Keratinocyte (primary cell): ENCODE measurements at regions not wholly inside any gene's neighbourhood (a gene's known extent, or its start where the extent isn't known, plus 50 kb on each side); places are given as distances from the start of the nearest gene placed in this dataset.

Experiments
- DNase-seq: peaks from one replicate; pipeline ENCODE4 v3.0.0-alpha.2; 2011; ENCODE audit warnings: low read depth, missing footprints, low spot score
- FAIRE-seq: peaks from 2 replicates; lab custom pipeline; 2011; peaks lifted over from hg19 to GRCh38; lab: Jason Lieb, UNC
- H2AFZ ChIP-seq: 2 replicates; pipeline ENCODE4 v1.6.0; 2012; ENCODE audit warnings: low read length, control low read depth, inconsistent platforms; ENCODE audit not compliant: control insufficient read depth
- H3K27ac ChIP-seq: 2 replicates; pipeline ENCODE4 v1.5.1; 2011; ENCODE audit warnings: low read length; ENCODE audit not compliant: control insufficient read depth, insufficient read depth
- H3K27me3 ChIP-seq: 3 replicates; pipeline ENCODE4 v1.6.0; 2011; ENCODE audit warnings: low read length; ENCODE audit not compliant: control insufficient read depth, insufficient read depth; ENCODE audit errors: extremely low read depth
- H3K36me3 ChIP-seq, 2 experiments: 2 replicates in 1 of 2; 3 replicates in 1 of 2; pipeline ENCODE4 v1.5.1; 2011; ENCODE audit warnings: low read length in 2 of 2, mild to moderate bottlenecking in 1 of 2; ENCODE audit not compliant: control insufficient read depth in 2 of 2, insufficient read depth in 2 of 2; ENCODE audit errors: extremely low read depth in 1 of 2
- H3K4me1 ChIP-seq: 3 replicates; pipeline ENCODE4 v1.5.1; 2011; ENCODE audit warnings: low read length; ENCODE audit not compliant: control insufficient read depth, insufficient read depth; ENCODE audit errors: extremely low read depth
- H3K4me2 ChIP-seq: 3 replicates; pipeline ENCODE4 v1.6.0; 2011; ENCODE audit warnings: low read depth, low read length; ENCODE audit not compliant: control insufficient read depth, insufficient read depth; ENCODE audit errors: extremely low read depth
- H3K4me3 ChIP-seq, 3 experiments: fragments of 200-600 bp in 1 of 3; sonication (generic) in 1 of 3; 2 replicates in 2 of 3; 3 replicates in 1 of 3; pipeline ENCODE4 v1.5.1; 2011 to 2016; ENCODE audit warnings: low read length in 3 of 3, mild to moderate bottlenecking in 3 of 3, control low read depth in 2 of 3, inconsistent platforms in 1 of 3, low read depth in 1 of 3, mixed read lengths in 1 of 3, mixed run types in 1 of 3, moderate library complexity in 1 of 3; ENCODE audit not compliant: control insufficient read depth in 2 of 3, insufficient read depth in 2 of 3; ENCODE audit errors: extremely low read depth in 1 of 3
- H3K79me2 ChIP-seq: 2 replicates; pipeline ENCODE4 v1.6.0; 2012; ENCODE audit warnings: low read length; ENCODE audit not compliant: control insufficient read depth, insufficient read depth
- H3K9ac ChIP-seq: 3 replicates; pipeline ENCODE4 v1.6.0; 2011; ENCODE audit warnings: low read length; ENCODE audit not compliant: control insufficient read depth, insufficient read depth; ENCODE audit errors: extremely low read depth
- H3K9me1 ChIP-seq: 3 replicates; pipeline ENCODE4 v1.6.0; 2011; ENCODE audit warnings: low read length; ENCODE audit not compliant: control insufficient read depth, insufficient read depth; ENCODE audit errors: extremely low read depth
- H3K9me3 ChIP-seq: 2 replicates; pipeline ENCODE4 v1.5.1; 2012; ENCODE audit warnings: low read depth, low read length; ENCODE audit not compliant: control insufficient read depth
- H4K20me1 ChIP-seq: 3 replicates; pipeline ENCODE4 v1.6.0; 2011; ENCODE audit warnings: low read length; ENCODE audit not compliant: control insufficient read depth, insufficient read depth; ENCODE audit errors: extremely low read depth
- CTCF ChIP-seq, 3 experiments: IDR thresholded peaks in 1 of 3; conservative IDR thresholded peaks in 1 of 3; optimal IDR thresholded peaks in 1 of 3; 2 replicates in 2 of 3; 3 replicates in 1 of 3; pipeline versions ENCODE3 to v1.5.1; 2011; ENCODE audit warnings: low read length in 3 of 3, mild to moderate bottlenecking in 3 of 3, moderate library complexity in 2 of 3, control low read depth in 1 of 3, inconsistent platforms in 1 of 3; ENCODE audit not compliant: insufficient read depth in 2 of 3; ENCODE audit errors: extremely low read depth in 1 of 3
- EZH2 ChIP-seq: IDR thresholded peaks from one replicate; pipeline ENCODE4 v1.6.1; 2012; ENCODE audit warnings: inconsistent platforms, mild to moderate bottlenecking, low read length, moderate library complexity
- dilution Hi-C: fragments of 300-500 bp; cut with MboI; formaldehyde crosslinking; loops from one replicate; pipeline ENCODE4 v1.7.0; 2020; ENCODE audit warnings: low sequenced_read_pairs; ENCODE audit not compliant: extremely low pct_ligation_motif_present

- no peak overlapping the region for H2AFZ ChIP-seq
- H3K4me2 ChIP-seq: no peak overlapping the region
- H3K9me1 ChIP-seq: no peaks in the 10 kb centered on the region
- H3K9ac ChIP-seq: no peak overlapping the region
- dilution Hi-C loops: no loop called here
- no peaks in the 10 kb centered on the region for H3K36me3 ChIP-seq
- H3K27ac ChIP-seq: no peak overlapping the region
- no peaks in the 10 kb centered on the region for H3K79me2 ChIP-seq
- no peaks in the 10 kb centered on the region for H3K9me3 ChIP-seq
- no peaks in the 10 kb centered on the region for H3K27me3 ChIP-seq
- no peak overlapping the region for H3K4me3 ChIP-seq
- DNase-seq (no peak), FAIRE-seq (no peak)
- no peaks in the 10 kb centered on the region for H4K20me1 ChIP-seq
- peaks cover 28% of the 10 kb centered on the region for H3K4me1 ChIP-seq
- no peak for TF ChIP-seq EZH2
- TF ChIP-seq CTCF (optimal IDR thresholded peaks at IDR 0.05 in 1 of 3, IDR thresholded peaks at IDR 0.05 in 1 of 3, conservative IDR thresholded peaks at IDR 0.05 in 1 of 3; ENCODE audit: extremely low read depth in 1 of 3, insufficient read depth in 2 of 3, low read length in 3 of 3): no peak
Observed at GRCh38 chr11:69374946-69375310, 81.0 kb downstream of the MYEOV start.

- Histone ChIP-seq H3K9ac (no peak overlapping the region), H3K36me3 (no peaks in the 10 kb centered on the region), H3K4me2 (no peak overlapping the region), H3K9me3 (no peaks in the 10 kb centered on the region), H3K9me1 (no peaks in the 10 kb centered on the region), H2AFZ (no peak overlapping the region), H3K79me2 (no peaks in the 10 kb centered on the region), H3K27me3 (no peaks in the 10 kb centered on the region), H3K27ac (no peak overlapping the region), H4K20me1 (no peaks in the 10 kb centered on the region), H3K4me1 (peaks cover 28% of the 10 kb centered on the region), H3K4me3 (no peak overlapping the region)
- TF ChIP-seq EZH2 (no peak), CTCF (optimal IDR thresholded peaks at IDR 0.05 in 1 of 3, IDR thresholded peaks at IDR 0.05 in 1 of 3, conservative IDR thresholded peaks at IDR 0.05 in 1 of 3; ENCODE audit: extremely low read depth in 1 of 3, insufficient read depth in 2 of 3, low read length in 3 of 3) (no peak)
- DNase-seq: no peak
- dilution Hi-C loops: no loop called here
- no peak for FAIRE-seq
Observed at GRCh38 chr11:69375316-69376154, 81.6 kb downstream of the MYEOV start.
